Ishikawa (cell line): ENCODE measurements at regions not wholly inside any gene's neighbourhood (a gene's known extent, or its start where the extent isn't known, plus 50 kb on each side); places are given as distances from the start of the nearest gene placed in this dataset.

Source experiments
- CEBPB ChIP-seq: IDR thresholded peaks from 2 replicates; pipeline ENCODE4 v1.6.1; 2012
- CREB1 ChIP-seq: IDR thresholded peaks from 2 replicates; pipeline ENCODE4 v1.6.1; 2012; ENCODE audit warnings: low read depth
- EGR1 ChIP-seq: IDR thresholded peaks from 2 replicates; pipeline ENCODE4 v1.6.1; 2012
- EP300 ChIP-seq: IDR thresholded peaks from 2 replicates; pipeline ENCODE4 v1.6.1; 2012; ENCODE audit warnings: borderline replicate concordance
- FOXM1 ChIP-seq: IDR thresholded peaks from 2 replicates; pipeline ENCODE4 v1.6.1; 2012; ENCODE audit warnings: low read depth, borderline replicate concordance
- NFIC ChIP-seq: IDR thresholded peaks from 2 replicates; pipeline ENCODE4 v1.6.1; 2012
- RAD21 ChIP-seq: IDR thresholded peaks from 2 replicates; pipeline ENCODE4 v1.6.1; 2012; ENCODE audit warnings: low read depth
- TAF1 ChIP-seq: IDR thresholded peaks from 2 replicates; pipeline ENCODE4 v1.6.1; 2012; ENCODE audit warnings: low read depth, mild to moderate bottlenecking
- TCF12 ChIP-seq: IDR thresholded peaks from 2 replicates; pipeline ENCODE4 v1.6.1; 2012; ENCODE audit warnings: low read depth
- TEAD4 ChIP-seq: IDR thresholded peaks from 2 replicates; pipeline ENCODE4 v1.6.1; 2012
- YY1 ChIP-seq: IDR thresholded peaks from 2 replicates; pipeline ENCODE4 v1.6.1; 2012; ENCODE audit warnings: low read depth
- ZBTB7A ChIP-seq: IDR thresholded peaks from 2 replicates; pipeline ENCODE4 v1.6.1; 2012; ENCODE audit warnings: low read depth
- TF ChIP-seq, protein P1 (sequence below): IDR thresholded peaks from 2 replicates; pipeline ENCODE4 v1.6.1; 2012
- TF ChIP-seq, protein P2 (sequence below): IDR thresholded peaks from 2 replicates; pipeline ENCODE4 v1.6.1; 2012; ENCODE audit warnings: low read depth, mild to moderate bottlenecking
- TF ChIP-seq, protein P3 (sequence below): IDR thresholded peaks from 2 replicates; pipeline ENCODE4 v1.6.1; 2012

DNA sequence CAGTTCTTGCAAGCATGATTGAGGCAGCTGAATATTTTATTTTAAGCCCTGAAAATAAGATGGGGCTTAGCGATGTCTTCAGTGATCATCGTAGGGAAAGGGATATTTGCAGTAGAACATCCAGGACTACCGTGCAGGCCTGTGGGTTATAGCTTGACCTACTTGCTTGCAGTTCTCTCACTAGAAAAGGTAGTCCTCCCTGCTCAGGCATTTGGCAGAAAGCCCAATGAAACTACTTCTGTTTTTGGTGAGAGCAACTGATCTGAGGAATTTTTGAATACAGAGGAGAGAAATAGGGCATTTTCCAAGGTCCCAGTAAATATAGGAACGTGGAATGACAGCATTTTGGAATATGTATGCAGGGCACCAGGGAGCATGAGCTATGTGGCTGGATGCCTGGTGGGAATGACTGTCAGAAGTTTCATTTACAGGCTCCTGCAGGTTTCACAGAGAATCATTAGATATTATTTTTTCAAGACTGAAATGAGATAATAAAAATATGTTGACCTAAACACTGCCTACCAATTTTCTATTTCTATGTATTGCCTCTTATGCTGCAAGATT lies 417.9 kb upstream of the ACTBL2 start:
- TF ChIP-seq TAF1 (no peak), CREB1 (no peak), YY1 (no peak), FOXM1 (no peak), NFIC (peak; percentile 55), EGR1 (no peak)
- TF ChIP-seq, protein P1, sequence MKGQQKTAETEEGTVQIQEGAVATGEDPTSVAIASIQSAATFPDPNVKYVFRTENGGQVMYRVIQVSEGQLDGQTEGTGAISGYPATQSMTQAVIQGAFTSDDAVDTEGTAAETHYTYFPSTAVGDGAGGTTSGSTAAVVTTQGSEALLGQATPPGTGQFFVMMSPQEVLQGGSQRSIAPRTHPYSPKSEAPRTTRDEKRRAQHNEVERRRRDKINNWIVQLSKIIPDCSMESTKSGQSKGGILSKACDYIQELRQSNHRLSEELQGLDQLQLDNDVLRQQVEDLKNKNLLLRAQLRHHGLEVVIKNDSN = no peak

DNA sequence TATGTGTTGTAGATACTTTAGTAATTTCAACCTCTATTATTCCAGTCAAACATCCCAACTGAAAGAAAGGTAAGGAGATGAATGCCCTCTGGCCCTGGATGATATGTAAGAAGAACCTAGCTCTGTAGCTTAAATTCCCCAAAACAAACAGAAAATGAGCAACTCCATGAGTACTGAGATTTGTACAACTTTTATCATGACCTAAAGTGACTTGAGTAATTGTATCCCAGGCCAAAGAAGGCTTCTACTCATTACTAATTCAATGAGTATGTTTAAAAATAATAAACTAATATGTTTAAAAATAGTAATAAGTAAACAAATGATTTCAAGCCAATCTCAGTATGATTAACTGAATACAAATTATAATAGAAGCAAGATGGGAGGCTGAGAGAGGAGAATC lies 414.0 kb upstream of the ACTBL2 start:
- TF ChIP-seq YY1 = no peak
- no peak for TF ChIP-seq NFIC
- no peak for TF ChIP-seq EGR1
- TF ChIP-seq, protein P2, sequence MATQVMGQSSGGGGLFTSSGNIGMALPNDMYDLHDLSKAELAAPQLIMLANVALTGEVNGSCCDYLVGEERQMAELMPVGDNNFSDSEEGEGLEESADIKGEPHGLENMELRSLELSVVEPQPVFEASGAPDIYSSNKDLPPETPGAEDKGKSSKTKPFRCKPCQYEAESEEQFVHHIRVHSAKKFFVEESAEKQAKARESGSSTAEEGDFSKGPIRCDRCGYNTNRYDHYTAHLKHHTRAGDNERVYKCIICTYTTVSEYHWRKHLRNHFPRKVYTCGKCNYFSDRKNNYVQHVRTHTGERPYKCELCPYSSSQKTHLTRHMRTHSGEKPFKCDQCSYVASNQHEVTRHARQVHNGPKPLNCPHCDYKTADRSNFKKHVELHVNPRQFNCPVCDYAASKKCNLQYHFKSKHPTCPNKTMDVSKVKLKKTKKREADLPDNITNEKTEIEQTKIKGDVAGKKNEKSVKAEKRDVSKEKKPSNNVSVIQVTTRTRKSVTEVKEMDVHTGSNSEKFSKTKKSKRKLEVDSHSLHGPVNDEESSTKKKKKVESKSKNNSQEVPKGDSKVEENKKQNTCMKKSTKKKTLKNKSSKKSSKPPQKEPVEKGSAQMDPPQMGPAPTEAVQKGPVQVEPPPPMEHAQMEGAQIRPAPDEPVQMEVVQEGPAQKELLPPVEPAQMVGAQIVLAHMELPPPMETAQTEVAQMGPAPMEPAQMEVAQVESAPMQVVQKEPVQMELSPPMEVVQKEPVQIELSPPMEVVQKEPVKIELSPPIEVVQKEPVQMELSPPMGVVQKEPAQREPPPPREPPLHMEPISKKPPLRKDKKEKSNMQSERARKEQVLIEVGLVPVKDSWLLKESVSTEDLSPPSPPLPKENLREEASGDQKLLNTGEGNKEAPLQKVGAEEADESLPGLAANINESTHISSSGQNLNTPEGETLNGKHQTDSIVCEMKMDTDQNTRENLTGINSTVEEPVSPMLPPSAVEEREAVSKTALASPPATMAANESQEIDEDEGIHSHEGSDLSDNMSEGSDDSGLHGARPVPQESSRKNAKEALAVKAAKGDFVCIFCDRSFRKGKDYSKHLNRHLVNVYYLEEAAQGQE = no peak
- no peak for TF ChIP-seq ZBTB7A
- TF ChIP-seq, protein P1 = no peak
- no peak for TF ChIP-seq CEBPB
- TF ChIP-seq, protein P3, sequence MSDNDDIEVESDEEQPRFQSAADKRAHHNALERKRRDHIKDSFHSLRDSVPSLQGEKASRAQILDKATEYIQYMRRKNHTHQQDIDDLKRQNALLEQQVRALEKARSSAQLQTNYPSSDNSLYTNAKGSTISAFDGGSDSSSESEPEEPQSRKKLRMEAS = no peak
- TF ChIP-seq EP300 = no peak
- TF ChIP-seq RAD21 = no peak
- TF ChIP-seq TAF1 = no peak

DNA sequence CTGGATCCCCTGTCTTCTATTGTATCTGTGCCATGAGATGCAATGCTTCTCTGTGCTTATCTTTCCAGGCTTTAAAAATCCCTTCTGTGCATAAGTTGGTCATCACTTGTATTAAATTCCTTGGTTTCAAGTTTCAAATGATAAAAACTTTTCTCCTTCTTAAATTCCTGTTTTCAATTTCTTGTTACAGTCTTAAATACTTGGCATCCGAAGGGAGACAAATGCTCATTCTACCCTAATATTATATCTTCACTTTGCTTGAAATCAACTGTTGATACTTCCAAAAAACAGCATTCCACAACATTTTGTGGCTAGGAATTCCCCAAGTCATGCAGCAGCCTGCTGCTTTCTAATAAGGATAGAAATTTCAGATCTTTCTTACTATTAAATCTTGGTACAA lies 413.2 kb upstream of the ACTBL2 start:
- TF ChIP-seq, protein P2 = no peak
- TF ChIP-seq YY1 = no peak
- no peak for TF ChIP-seq RAD21
- no peak for TF ChIP-seq TCF12
- no peak for TF ChIP-seq FOXM1

DNA sequence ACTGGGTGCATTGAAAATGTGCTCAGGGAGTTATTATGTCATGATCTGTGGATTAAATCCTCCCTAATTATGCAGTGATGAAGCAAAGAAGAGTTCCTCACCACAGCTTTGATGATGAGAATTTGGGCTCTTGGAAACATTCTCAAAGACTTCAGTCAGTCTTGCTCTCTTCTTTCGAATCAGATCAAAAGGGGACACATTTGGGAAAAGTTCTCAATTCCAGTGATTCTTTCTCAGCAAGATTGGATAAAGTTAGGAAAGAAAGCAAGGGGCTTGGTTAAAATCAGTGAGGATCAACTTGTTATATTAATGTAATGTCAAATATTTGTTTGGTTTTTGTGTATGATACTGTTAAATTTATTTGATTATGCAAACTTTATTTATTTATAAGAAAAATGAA lies 411.3 kb upstream of the ACTBL2 start:
- no peak for TF ChIP-seq NFIC
- TF ChIP-seq, protein P3 = no peak
- TF ChIP-seq CEBPB = no peak
- no peak for TF ChIP-seq EGR1
- TF ChIP-seq ZBTB7A = no peak
- TF ChIP-seq EP300 = no peak
- TF ChIP-seq TAF1 = no peak
- TF ChIP-seq CREB1 = no peak
- TF ChIP-seq RAD21 = no peak
- TF ChIP-seq, protein P2 = no peak
- no peak for TF ChIP-seq TCF12
- TF ChIP-seq, protein P1 = no peak
- TF ChIP-seq TEAD4 = no peak
